IgD-negative memory B cell (primary cell): ENCODE measurements at regions not wholly inside any gene's neighbourhood (a gene's known extent, or its start where the extent isn't known, plus 50 kb on each side); places are given as distances from the start of the nearest gene placed in this dataset.

Experiments used
- H3K27ac Mint-ChIP-seq, 3 donors: one replicate each; pipeline ENCODE4 v1.8.0; 2020 to 2022; ENCODE audit warnings: mild to moderate bottlenecking in 3 of 3, mixed read lengths in 3 of 3, moderate library complexity in 1 of 3
- H3K27me3 Mint-ChIP-seq: one replicate; pipeline ENCODE4 v1.8.0; 2021; ENCODE audit warnings: mixed read lengths
- H3K36me3 Mint-ChIP-seq: one replicate; pipeline ENCODE4 v1.8.0; 2020; ENCODE audit warnings: mild to moderate bottlenecking, mixed read lengths
- H3K4me1 Mint-ChIP-seq, 3 donors: one replicate each; pipeline ENCODE4 v1.8.0; 2020 to 2022; ENCODE audit warnings: mixed read lengths in 3 of 3, mild to moderate bottlenecking in 1 of 3
- H3K4me3 Mint-ChIP-seq, 4 donors: one replicate each; pipeline ENCODE4 v1.8.0; 2020 to 2022; ENCODE audit warnings: mild to moderate bottlenecking in 4 of 4, mixed read lengths in 4 of 4, moderate library complexity in 3 of 4
- H3K9me3 Mint-ChIP-seq, 3 donors: one replicate each; pipeline ENCODE4 v1.8.0; 2020 to 2021; ENCODE audit warnings: mixed read lengths in 3 of 3, mild to moderate bottlenecking in 1 of 3

GRCh38 chr4:28209371-28209924 lies 1348.8 kb downstream of the STIM2 start:
- Mint-ChIP-seq H3K36me3 (peaks cover 1% of the 10 kb centered on the region), H3K4me1 (no peaks in the 10 kb centered on the region), H3K9me3 (peaks cover 4 to 17% (median 6%) of the 10 kb centered on the region in 3 donors), H3K4me3 (no peak overlapping the region), H3K27me3 (no peaks in the 10 kb centered on the region), H3K27ac (no peak overlapping the region)

- peaks cover 4 to 8% (median 4%) of the 10 kb centered on the region in 3 donors for H3K9me3 Mint-ChIP-seq
- H3K27me3 Mint-ChIP-seq: no peaks in the 10 kb centered on the region
- peaks cover 1% of the 10 kb centered on the region for H3K36me3 Mint-ChIP-seq
- no peaks in the 10 kb centered on the region for H3K4me1 Mint-ChIP-seq
- no peak overlapping the region for H3K4me3 Mint-ChIP-seq
- H3K27ac Mint-ChIP-seq: no peak overlapping the region
These were observed 1351.2 kb downstream of the STIM2 start for GRCh38 chr4:28211676-28212470.

GRCh38 chr4:28221536-28221935 lies 1360.9 kb downstream of the STIM2 start:
- H3K27me3 Mint-ChIP-seq: no peaks in the 10 kb centered on the region
- H3K4me3 Mint-ChIP-seq: no peak overlapping the region
- H3K36me3 Mint-ChIP-seq: no peaks in the 10 kb centered on the region
- H3K27ac Mint-ChIP-seq: no peak overlapping the region
- H3K4me1 Mint-ChIP-seq: peaks cover 0 to 1% (median 0%) of the 10 kb centered on the region in 3 donors
- peaks cover 0 to 10% (median 3%) of the 10 kb centered on the region in 3 donors for H3K9me3 Mint-ChIP-seq

- Mint-ChIP-seq H3K27me3 (no peaks in the 10 kb centered on the region), H3K27ac (peak overlapping the region in 1 of 3 donors; percentile 38), H3K4me1 (peaks cover 0 to 1% (median 0%) of the 10 kb centered on the region in 3 donors), H3K36me3 (no peaks in the 10 kb centered on the region), H3K4me3 (peak overlapping the region in 1 of 4 donors; percentile 49), H3K9me3 (peaks cover 0 to 10% (median 3%) of the 10 kb centered on the region in 3 donors)
These were observed 1364.4 kb downstream of the STIM2 start for GRCh38 chr4:28225050-28225449.

- Mint-ChIP-seq H3K36me3 (no peaks in the 10 kb centered on the region), H3K4me1 (peaks cover 0 to 1% (median 0%) of the 10 kb centered on the region in 3 donors), H3K9me3 (peaks cover 0 to 8% (median 3%) of the 10 kb centered on the region in 3 donors), H3K27ac (peak overlapping the region in 1 of 3 donors; percentile 38), H3K4me3 (no peak overlapping the region), H3K27me3 (no peaks in the 10 kb centered on the region)
These were observed 1365.2 kb downstream of the STIM2 start for GRCh38 chr4:28225689-28226353.

- no peak overlapping the region for H3K27ac Mint-ChIP-seq
- peaks cover 0 to under 1% (median 0%) of the 10 kb centered on the region in 3 donors for H3K9me3 Mint-ChIP-seq
- no peaks in the 10 kb centered on the region for H3K36me3 Mint-ChIP-seq
- no peaks in the 10 kb centered on the region for H3K27me3 Mint-ChIP-seq
- H3K4me3 Mint-ChIP-seq: no peak overlapping the region
- peaks cover 0 to 1% (median 0%) of the 10 kb centered on the region in 3 donors for H3K4me1 Mint-ChIP-seq
These were observed 1366.3 kb downstream of the STIM2 start for GRCh38 chr4:28226962-28227361.

GRCh38 chr4:28227764-28228163 lies 1367.1 kb downstream of the STIM2 start:
- Mint-ChIP-seq H3K36me3 (no peaks in the 10 kb centered on the region), H3K4me1 (no peaks in the 10 kb centered on the region), H3K27me3 (no peaks in the 10 kb centered on the region), H3K9me3 (no peaks in the 10 kb centered on the region), H3K4me3 (no peak overlapping the region), H3K27ac (no peak overlapping the region)

GRCh38 chr4:28228561-28229491 lies 1368.2 kb downstream of the STIM2 start:
- Mint-ChIP-seq H3K27me3 (no peaks in the 10 kb centered on the region), H3K36me3 (no peaks in the 10 kb centered on the region), H3K4me3 (no peak overlapping the region), H3K9me3 (no peaks in the 10 kb centered on the region), H3K4me1 (no peaks in the 10 kb centered on the region), H3K27ac (no peak overlapping the region)

GRCh38 chr4:28232376-28232775 lies 1371.7 kb downstream of the STIM2 start:
- H3K27ac Mint-ChIP-seq: no peak overlapping the region
- H3K4me1 Mint-ChIP-seq: no peaks in the 10 kb centered on the region
- H3K27me3 Mint-ChIP-seq: no peaks in the 10 kb centered on the region
- no peaks in the 10 kb centered on the region for H3K36me3 Mint-ChIP-seq
- H3K4me3 Mint-ChIP-seq: no peak overlapping the region
- peaks cover 0 to 2% (median 1%) of the 10 kb centered on the region in 3 donors for H3K9me3 Mint-ChIP-seq

- Mint-ChIP-seq H3K4me3 (no peak overlapping the region), H3K27me3 (no peaks in the 10 kb centered on the region), H3K9me3 (peaks cover 0 to 2% (median 1%) of the 10 kb centered on the region in 3 donors), H3K36me3 (no peaks in the 10 kb centered on the region), H3K27ac (no peak overlapping the region), H3K4me1 (no peaks in the 10 kb centered on the region)
These were observed 1372.3 kb downstream of the STIM2 start for GRCh38 chr4:28232951-28233350.

- no peaks in the 10 kb centered on the region for H3K4me1 Mint-ChIP-seq
- no peaks in the 10 kb centered on the region for H3K27me3 Mint-ChIP-seq
- no peak overlapping the region for H3K27ac Mint-ChIP-seq
- no peaks in the 10 kb centered on the region for H3K36me3 Mint-ChIP-seq
- H3K9me3 Mint-ChIP-seq: peaks cover 0 to 3% (median 2%) of the 10 kb centered on the region in 3 donors
- no peak overlapping the region for H3K4me3 Mint-ChIP-seq
These were observed 1373.1 kb downstream of the STIM2 start for GRCh38 chr4:28233724-28234123.

GRCh38 chr4:28238876-28239275 lies 1378.2 kb downstream of the STIM2 start:
- no peak overlapping the region for H3K4me3 Mint-ChIP-seq
- no peaks in the 10 kb centered on the region for H3K4me1 Mint-ChIP-seq
- H3K27ac Mint-ChIP-seq: no peak overlapping the region
- no peaks in the 10 kb centered on the region for H3K36me3 Mint-ChIP-seq
- peaks cover 0 to 5% (median 3%) of the 10 kb centered on the region in 3 donors for H3K9me3 Mint-ChIP-seq
- no peaks in the 10 kb centered on the region for H3K27me3 Mint-ChIP-seq

GRCh38 chr4:28241021-28241420 lies 1380.4 kb downstream of the STIM2 start:
- Mint-ChIP-seq H3K27me3 (no peaks in the 10 kb centered on the region), H3K4me3 (no peak overlapping the region), H3K9me3 (peaks cover 0 to 3% (median 2%) of the 10 kb centered on the region in 3 donors), H3K36me3 (no peaks in the 10 kb centered on the region), H3K4me1 (no peaks in the 10 kb centered on the region), H3K27ac (no peak overlapping the region)

GRCh38 chr4:28247805-28248204 lies 1387.2 kb downstream of the STIM2 start:
- H3K27me3 Mint-ChIP-seq: no peaks in the 10 kb centered on the region
- peak overlapping the region in 1 of 3 donors; percentile 0 for H3K27ac Mint-ChIP-seq
- no peaks in the 10 kb centered on the region for H3K36me3 Mint-ChIP-seq
- no peak overlapping the region for H3K4me3 Mint-ChIP-seq
- H3K4me1 Mint-ChIP-seq: no peaks in the 10 kb centered on the region
- H3K9me3 Mint-ChIP-seq: peaks cover 0 to 2% (median 2%) of the 10 kb centered on the region in 3 donors
